Ishikawa (cell line): ENCODE measurements at regions not wholly inside any gene's neighbourhood (a gene's known extent, or its start where the extent isn't known, plus 50 kb on each side); places are given as distances from the start of the nearest gene placed in this dataset.

ENCODE experiments used
- CEBPB ChIP-seq: IDR thresholded peaks from 2 replicates; pipeline ENCODE4 v1.6.1; 2012
- CREB1 ChIP-seq: IDR thresholded peaks from 2 replicates; pipeline ENCODE4 v1.6.1; 2012; ENCODE audit warnings: low read depth
- EGR1 ChIP-seq: IDR thresholded peaks from 2 replicates; pipeline ENCODE4 v1.6.1; 2012
- EP300 ChIP-seq: IDR thresholded peaks from 2 replicates; pipeline ENCODE4 v1.6.1; 2012; ENCODE audit warnings: borderline replicate concordance
- FOXM1 ChIP-seq: IDR thresholded peaks from 2 replicates; pipeline ENCODE4 v1.6.1; 2012; ENCODE audit warnings: low read depth, borderline replicate concordance
- MAX ChIP-seq: IDR thresholded peaks from 2 replicates; pipeline ENCODE4 v1.6.1; 2012
- NFIC ChIP-seq: IDR thresholded peaks from 2 replicates; pipeline ENCODE4 v1.6.1; 2012
- RAD21 ChIP-seq: IDR thresholded peaks from 2 replicates; pipeline ENCODE4 v1.6.1; 2012; ENCODE audit warnings: low read depth
- REST ChIP-seq: IDR thresholded peaks from 2 replicates; pipeline ENCODE4 v1.6.1; 2012; ENCODE audit warnings: low read depth, mild to moderate bottlenecking
- TAF1 ChIP-seq: IDR thresholded peaks from 2 replicates; pipeline ENCODE4 v1.6.1; 2012; ENCODE audit warnings: low read depth, mild to moderate bottlenecking
- TCF12 ChIP-seq: IDR thresholded peaks from 2 replicates; pipeline ENCODE4 v1.6.1; 2012; ENCODE audit warnings: low read depth
- TEAD4 ChIP-seq: IDR thresholded peaks from 2 replicates; pipeline ENCODE4 v1.6.1; 2012
- USF1 ChIP-seq: IDR thresholded peaks from 2 replicates; pipeline ENCODE4 v1.6.1; 2012
- YY1 ChIP-seq: IDR thresholded peaks from 2 replicates; pipeline ENCODE4 v1.6.1; 2012; ENCODE audit warnings: low read depth
- ZBTB7A ChIP-seq: IDR thresholded peaks from 2 replicates; pipeline ENCODE4 v1.6.1; 2012; ENCODE audit warnings: low read depth

GRCh38 chr4:79495447-79495846, 87.4 kb upstream of the GK2 start:
- TF ChIP-seq MAX (no peak), TCF12 (no peak), NFIC (no peak), YY1 (no peak), TEAD4 (no peak), USF1 (no peak), ZBTB7A (no peak), EP300 (no peak), TAF1 (no peak), EGR1 (no peak), CEBPB (no peak), RAD21 (no peak), REST (no peak), CREB1 (no peak), FOXM1 (no peak)

- TF ChIP-seq TEAD4: no peak
- TF ChIP-seq EGR1: no peak
- TF ChIP-seq CREB1: no peak
- TF ChIP-seq RAD21: no peak
- no peak for TF ChIP-seq NFIC
- TF ChIP-seq EP300: no peak
- no peak for TF ChIP-seq REST
- TF ChIP-seq FOXM1: no peak
- no peak for TF ChIP-seq TAF1
Measured at GRCh38 chr4:79492148-79492547, 84.1 kb upstream of the GK2 start.

GRCh38 chr4:79489506-79489905, 81.5 kb upstream of the GK2 start:
- TF ChIP-seq REST: no peak
- TF ChIP-seq CEBPB: no peak
- TF ChIP-seq TAF1: no peak
- TF ChIP-seq TCF12: no peak
- no peak for TF ChIP-seq ZBTB7A
- TF ChIP-seq MAX: no peak
- TF ChIP-seq NFIC: no peak
- TF ChIP-seq EP300: no peak
- no peak for TF ChIP-seq RAD21
- no peak for TF ChIP-seq CREB1
- no peak for TF ChIP-seq YY1
- no peak for TF ChIP-seq TEAD4
- TF ChIP-seq USF1: no peak

- TF ChIP-seq EGR1: no peak
- TF ChIP-seq CEBPB: no peak
- no peak for TF ChIP-seq EP300
- TF ChIP-seq TCF12: no peak
- TF ChIP-seq RAD21: no peak
- TF ChIP-seq TAF1: no peak
- TF ChIP-seq FOXM1: no peak
- no peak for TF ChIP-seq USF1
- no peak for TF ChIP-seq CREB1
- TF ChIP-seq ZBTB7A: no peak
- TF ChIP-seq YY1: no peak
- TF ChIP-seq TEAD4: no peak
- TF ChIP-seq NFIC: no peak
- no peak for TF ChIP-seq MAX
- TF ChIP-seq REST: no peak
Measured at GRCh38 chr4:79476196-79476595, 68.2 kb upstream of the GK2 start.
